ENCODE measurements at regions not wholly inside any gene's neighbourhood (a gene's known extent, or its start where the extent isn't known, plus 50 kb on each side); places are given as distances from the start of the nearest gene placed in this dataset.

DNA sequence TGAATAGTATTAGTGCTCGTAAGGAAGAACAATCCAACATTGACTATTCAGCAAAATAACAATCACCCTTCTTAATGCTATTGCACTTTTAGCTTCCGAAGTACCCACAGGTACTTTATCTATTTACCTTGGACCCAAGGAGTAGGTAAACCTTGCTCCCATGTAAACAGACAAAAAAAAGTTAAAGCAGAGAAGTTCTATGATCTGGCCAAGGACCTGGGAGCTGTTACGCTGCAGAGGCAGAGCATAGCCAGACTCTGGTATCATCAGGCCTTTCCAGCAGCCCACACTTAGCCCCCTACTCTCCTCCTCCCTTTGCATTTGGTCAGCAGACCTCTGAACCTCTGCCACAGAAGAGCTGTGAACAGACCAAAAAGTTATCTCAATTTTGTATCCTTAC lies 130.3 kb upstream of the TPM1 start:
- DNase-seq (ENCODE audit: low spot score): no peak

GRCh38 chr15:62912808-62913207 lies 129.7 kb upstream of the TPM1 start:
- no peak for DNase-seq (ENCODE audit: low spot score)

GRCh38 chr15:62913246-62913645 lies 129.3 kb upstream of the TPM1 start:
- no peak for DNase-seq (ENCODE audit: low spot score)

DNA sequence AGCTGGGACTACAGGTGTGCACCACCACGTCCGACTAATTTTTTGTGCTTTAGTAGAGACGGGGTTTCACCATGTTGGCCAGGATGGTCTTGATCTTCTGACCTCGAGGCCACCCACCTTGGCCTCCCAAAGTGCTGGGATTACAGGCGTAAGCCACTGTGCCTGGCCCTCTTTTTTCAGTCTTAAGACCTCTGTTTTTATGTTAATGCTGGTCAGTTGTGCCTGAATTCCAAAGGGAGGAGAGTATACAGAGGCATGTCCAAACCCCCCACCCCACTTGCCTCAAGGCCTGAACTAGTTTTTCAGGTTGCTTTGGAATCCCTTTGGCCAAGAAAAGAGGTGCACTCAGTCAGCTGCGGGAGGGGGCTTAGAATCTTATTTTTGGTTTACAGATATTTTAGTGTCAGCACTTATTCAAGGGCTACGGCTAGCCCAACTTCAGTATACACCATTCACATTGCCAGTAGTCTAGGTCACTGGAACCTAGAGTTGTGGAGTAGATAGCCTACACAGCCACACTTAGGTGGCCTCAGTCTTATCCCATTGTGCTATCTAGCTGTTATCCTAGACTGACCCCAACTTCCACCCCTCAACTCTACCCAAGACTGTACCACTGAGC lies 128.0 kb upstream of the TPM1 start:
- no peak for DNase-seq (ENCODE audit: low spot score)

GRCh38 chr15:62920682-62921502 lies 121.7 kb upstream of the TPM1 start:
- DNase-seq (ENCODE audit: low spot score): no peak

DNA sequence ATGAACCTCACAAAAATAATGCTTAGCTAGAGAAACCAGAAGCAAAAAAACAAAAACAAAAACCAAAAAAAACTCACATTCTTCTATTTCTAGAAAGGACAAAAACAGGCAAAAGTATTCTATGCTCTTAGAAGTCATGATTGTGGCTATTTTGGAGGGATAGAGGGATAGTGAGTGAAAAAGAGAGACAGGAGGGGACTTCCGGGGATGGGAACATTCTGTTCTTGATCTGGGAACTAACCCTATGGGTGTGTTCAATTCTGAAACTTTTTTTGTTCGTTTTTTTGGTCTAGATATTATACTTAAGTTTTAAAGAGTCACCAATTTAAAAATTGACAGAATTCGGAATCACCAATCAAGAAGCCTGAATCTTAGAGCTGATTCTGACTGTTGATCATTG lies 120.0 kb upstream of the TPM1 start:
- DNase-seq (ENCODE audit: low spot score): no peak

- DNase-seq (ENCODE audit: low spot score): no peak
These were observed 116.7 kb upstream of the TPM1 start for GRCh38 chr15:62925875-62926274.

GRCh38 chr15:62927196-62927595 lies 115.4 kb upstream of the TPM1 start:
- DNase-seq (ENCODE audit: low spot score): no peak

GRCh38 chr15:62927836-62928235 lies 114.7 kb upstream of the TPM1 start:
- DNase-seq (ENCODE audit: low spot score): no peak

DNA sequence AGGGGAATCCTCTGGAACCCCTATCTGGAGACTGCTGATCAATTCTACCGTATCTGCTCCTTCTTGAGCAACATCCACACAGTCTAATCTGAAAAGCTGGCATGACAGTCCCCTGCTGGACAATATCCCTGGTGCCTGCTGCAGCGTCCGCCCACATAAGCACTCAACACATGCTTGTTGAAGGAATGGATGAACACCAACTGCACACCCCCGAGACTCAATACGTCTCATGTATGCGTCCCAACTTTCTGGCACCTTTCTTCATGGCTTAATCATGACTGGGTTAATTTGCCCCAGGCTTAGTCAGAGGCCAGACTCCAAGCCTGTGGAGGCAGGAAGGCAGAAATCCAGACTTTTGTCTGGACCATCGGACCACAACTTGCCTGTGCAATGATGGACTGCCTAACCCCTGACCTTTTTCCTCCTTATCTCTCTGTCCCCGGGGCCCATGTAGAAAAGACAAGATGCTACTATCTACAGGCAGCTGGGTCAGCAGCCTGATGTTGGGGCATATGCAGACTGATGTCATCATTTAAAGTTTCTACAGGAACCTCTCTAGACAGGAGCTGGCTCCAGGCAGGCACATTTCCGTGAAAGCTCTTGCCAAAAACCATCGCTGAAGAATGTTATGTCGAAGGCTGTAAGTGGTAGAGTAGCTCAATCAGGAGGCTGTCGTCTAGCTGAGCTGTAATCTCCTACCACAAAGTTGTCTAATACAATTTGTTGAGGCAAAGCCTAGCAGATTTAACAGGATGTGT lies 114.1 kb upstream of the TPM1 start:
- DNase-seq (ENCODE audit: low spot score): no peak

- no peak for DNase-seq (ENCODE audit: low spot score)
These were observed 113.6 kb upstream of the TPM1 start for GRCh38 chr15:62929000-62929357.

DNA sequence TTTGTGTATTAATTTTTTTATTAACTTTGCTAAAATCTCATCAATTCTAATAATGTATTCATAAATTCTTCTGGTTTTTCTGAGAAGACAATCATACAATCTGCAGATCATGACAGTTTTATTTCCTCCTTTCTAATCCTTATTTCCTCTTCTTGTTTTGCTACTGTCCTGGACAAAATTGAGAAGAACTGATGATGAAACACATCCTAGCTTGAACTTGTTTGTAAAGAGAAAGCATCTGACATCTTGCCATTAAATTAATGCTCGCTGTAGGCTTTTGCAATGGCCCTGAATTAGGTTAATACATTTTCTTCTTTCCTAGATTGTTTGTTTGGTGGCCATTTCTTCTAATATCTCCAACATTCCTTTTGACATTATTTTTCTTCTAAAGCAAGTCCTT lies 110.9 kb upstream of the TPM1 start:
- no peak for DNase-seq (ENCODE audit: low spot score)

DNA sequence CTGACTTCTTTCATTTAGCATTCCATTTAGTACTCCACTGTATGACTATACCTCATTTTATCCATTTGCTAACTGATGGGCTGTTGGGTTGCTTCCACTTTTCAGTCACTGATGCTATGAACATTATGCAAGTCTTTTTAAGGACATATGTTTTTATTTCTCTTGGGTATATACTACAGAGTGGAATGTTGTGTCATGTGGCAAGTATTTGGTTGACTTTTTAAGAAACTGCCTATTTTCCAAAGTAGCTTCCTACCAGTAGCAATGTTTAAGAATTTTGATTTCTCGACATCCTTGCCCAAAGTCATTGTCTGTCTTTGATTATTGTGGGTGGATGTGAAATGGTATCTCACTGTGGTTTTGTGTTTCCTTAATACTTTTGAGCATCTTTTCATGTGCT lies 110.1 kb upstream of the TPM1 start:
- no peak for DNase-seq (ENCODE audit: low spot score)

GRCh38 chr15:62933386-62933785 lies 109.2 kb upstream of the TPM1 start:
- DNase-seq (ENCODE audit: low spot score): no peak

GRCh38 chr15:62934236-62934971 lies 108.1 kb upstream of the TPM1 start:
- no peak for DNase-seq (ENCODE audit: low spot score)

DNA sequence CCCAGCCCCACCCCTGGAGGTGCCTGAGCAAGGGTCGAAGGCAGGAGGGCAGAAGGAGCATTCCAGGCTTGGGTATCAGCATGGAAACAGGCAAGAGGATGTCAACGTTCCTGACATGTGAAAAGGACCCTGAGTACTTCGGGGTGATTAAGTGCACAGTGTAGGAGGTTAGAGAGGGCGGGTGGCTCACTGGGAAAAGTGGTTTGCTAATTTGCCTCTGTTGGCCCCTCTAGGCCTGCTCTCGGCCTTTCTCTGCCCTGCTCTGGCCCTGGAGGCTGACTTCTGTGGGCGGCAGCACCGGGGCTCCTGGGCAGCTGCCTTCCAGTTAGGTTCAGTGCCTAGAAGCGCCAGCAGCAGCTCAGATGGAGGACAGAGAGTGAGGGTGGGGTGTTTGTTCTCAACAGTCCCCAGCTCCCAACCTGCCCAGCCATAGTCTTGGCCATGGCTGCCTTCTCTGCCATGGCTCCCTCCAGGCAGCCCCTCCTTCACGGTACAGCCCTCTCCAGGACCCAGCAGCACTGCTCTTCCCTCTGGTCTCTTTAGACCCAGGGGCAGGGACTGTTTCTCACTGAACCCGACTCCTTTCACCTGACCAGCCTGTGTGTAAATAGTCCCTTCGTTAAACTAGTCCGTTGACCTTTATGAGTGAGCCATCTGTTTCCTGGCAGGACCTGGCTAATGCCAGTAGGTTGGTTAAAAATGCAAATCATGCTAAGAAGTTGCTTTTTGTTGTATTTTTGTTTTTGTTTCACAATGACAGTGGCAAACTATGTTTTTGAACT lies 107.1 kb upstream of the TPM1 start:
- no peak for DNase-seq (ENCODE audit: low spot score)

DNA sequence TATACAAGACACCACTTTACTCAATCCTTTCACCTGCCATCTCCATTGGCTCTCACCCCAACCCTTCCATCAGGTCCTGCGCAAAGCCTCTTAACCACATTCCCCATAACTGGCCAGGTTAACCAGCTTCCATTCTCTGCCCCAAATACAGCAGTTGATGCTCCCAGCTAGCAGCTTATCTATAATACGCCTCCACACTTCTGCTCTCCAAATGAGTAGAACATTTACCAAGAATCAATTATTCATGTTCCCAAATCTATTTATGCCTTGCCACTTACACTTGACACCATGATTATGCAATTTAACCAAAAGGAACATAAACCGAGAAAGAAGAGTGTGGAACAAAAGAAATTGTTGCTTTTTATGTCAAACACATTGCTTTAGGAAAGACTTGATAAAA lies 103.7 kb upstream of the TPM1 start:
- DNase-seq (ENCODE audit: low spot score): no peak

GRCh38 chr15:62940093-62940754 lies 102.3 kb upstream of the TPM1 start:
- no peak for DNase-seq (ENCODE audit: low spot score)

- DNase-seq (ENCODE audit: low spot score): no peak
These were observed 101.7 kb upstream of the TPM1 start for GRCh38 chr15:62940755-62941361.

DNA sequence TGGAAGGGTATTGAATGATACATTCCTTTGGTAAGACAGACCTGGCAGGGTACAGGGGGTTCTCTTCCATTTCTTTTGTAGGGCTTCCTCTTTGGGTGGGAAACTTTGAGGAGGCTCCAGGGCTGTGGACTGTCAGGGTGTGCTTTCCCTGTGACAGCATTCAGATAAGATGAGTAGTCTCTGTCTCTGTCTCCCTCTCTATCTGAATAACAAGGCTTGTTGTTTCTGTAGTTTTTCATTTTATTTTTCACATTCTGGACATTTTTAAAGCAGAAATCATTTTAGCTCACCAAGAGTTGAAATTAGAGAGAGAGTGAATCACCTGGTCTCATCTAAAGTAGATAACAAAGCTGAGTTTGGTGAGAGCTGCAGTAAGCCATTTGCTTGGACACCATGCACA lies 100.8 kb upstream of the TPM1 start:
- no peak for DNase-seq (ENCODE audit: low spot score)

DNA sequence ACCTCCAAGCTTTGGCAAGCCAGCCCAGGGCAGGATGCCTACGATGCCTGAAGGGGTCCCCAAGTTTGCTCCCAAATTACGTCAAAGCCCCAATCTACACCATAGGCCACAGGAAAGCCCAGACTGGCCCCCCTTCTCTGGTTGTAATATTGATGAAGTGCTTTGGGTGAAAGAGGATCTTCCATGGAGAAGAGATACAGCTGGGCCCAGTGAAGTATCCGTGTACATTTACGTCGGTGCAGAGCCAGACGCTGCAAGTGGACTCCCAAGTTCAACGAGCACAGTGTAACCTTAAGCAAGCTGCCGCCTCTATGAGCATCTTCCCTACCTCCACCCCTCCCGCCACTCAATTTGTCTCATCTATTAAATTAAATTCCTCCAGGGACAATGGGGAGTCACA lies 100.1 kb upstream of the TPM1 start:
- no peak for DNase-seq (ENCODE audit: low spot score)
